ENCODE measurements at regions not wholly inside any gene's neighbourhood (a gene's known extent, or its start where the extent isn't known, plus 50 kb on each side); places are given as distances from the start of the nearest gene placed in this dataset.

DNA sequence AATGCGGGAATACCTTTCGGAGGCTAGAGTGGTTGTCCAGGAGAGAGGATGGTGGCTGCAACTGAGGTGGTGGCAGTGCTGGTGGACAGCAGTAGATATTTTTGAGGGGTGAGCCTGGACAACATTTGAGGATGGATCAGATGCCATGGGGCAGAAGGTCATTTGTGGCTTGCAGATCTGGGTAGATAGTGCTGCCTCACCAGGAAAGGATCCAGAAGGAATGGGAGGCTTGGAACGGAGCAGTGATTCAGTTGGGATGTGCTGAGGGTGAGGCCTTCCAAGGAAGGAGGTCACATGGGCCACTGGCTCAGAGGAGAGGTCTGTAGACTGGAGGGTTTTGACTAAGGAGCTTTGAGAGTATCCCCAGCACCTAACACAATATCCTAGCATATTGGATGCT lies 110.8 kb upstream of the KAZN start:
- TF ChIP-seq, protein P1, sequence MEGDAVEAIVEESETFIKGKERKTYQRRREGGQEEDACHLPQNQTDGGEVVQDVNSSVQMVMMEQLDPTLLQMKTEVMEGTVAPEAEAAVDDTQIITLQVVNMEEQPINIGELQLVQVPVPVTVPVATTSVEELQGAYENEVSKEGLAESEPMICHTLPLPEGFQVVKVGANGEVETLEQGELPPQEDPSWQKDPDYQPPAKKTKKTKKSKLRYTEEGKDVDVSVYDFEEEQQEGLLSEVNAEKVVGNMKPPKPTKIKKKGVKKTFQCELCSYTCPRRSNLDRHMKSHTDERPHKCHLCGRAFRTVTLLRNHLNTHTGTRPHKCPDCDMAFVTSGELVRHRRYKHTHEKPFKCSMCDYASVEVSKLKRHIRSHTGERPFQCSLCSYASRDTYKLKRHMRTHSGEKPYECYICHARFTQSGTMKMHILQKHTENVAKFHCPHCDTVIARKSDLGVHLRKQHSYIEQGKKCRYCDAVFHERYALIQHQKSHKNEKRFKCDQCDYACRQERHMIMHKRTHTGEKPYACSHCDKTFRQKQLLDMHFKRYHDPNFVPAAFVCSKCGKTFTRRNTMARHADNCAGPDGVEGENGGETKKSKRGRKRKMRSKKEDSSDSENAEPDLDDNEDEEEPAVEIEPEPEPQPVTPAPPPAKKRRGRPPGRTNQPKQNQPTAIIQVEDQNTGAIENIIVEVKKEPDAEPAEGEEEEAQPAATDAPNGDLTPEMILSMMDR (IDR thresholded peaks at IDR 0.05): no peak
- no peak for TF ChIP-seq EZH2 (IDR thresholded peaks at IDR 0.05; ENCODE audit: borderline replicate concordance, insufficient read depth, low read depth, low read length, poor library complexity, severe bottlenecking)

Measured in B cell (primary cell).